ENCODE measurements at regions not wholly inside any gene's neighbourhood (a gene's known extent, or its start where the extent isn't known, plus 50 kb on each side); places are given as distances from the start of the nearest gene placed in this dataset.
"Not testable (repeated sequence)": the region's sequence is repeated elsewhere in the genome, so short reads cannot be mapped to it uniquely, and the experiment has no call there.

- no peak overlapping the region for H3K27ac ChIP-seq (ENCODE audit: low read depth, low read length)
- H3K9ac ChIP-seq (ENCODE audit: low read length) = no peak overlapping the region
- no peaks in the 10 kb centered on the region for H3K36me3 ChIP-seq (ENCODE audit: insufficient read depth, low read length)
- no peaks in the 10 kb centered on the region for H3K4me1 ChIP-seq (ENCODE audit: insufficient read depth, low read length)
- H3K9me3 ChIP-seq (ENCODE audit: low read length) = no peaks in the 10 kb centered on the region
- no peaks in the 10 kb centered on the region for H3K27me3 ChIP-seq (ENCODE audit: control insufficient read depth in 1 of 2, insufficient read depth in 2 of 2, low read length in 2 of 2)
- no peak overlapping the region for H3K4me3 ChIP-seq (ENCODE audit: low read depth in 1 of 2, low read length in 2 of 2)
These were observed 158.9 kb upstream of the AGR3 start for GRCh38 chr7:17040716-17041115.

- H3K36me3 ChIP-seq (ENCODE audit: insufficient read depth, low read length) = no peaks in the 10 kb centered on the region
- no peak overlapping the region for H3K9ac ChIP-seq (ENCODE audit: low read length)
- H3K9me3 ChIP-seq (ENCODE audit: low read length) = no peaks in the 10 kb centered on the region
- H3K27ac ChIP-seq (ENCODE audit: low read depth, low read length) = no peak overlapping the region
- no peak overlapping the region for H3K4me3 ChIP-seq (ENCODE audit: low read depth in 1 of 2, low read length in 2 of 2)
- no peaks in the 10 kb centered on the region for H3K4me1 ChIP-seq (ENCODE audit: insufficient read depth, low read length)
- no peaks in the 10 kb centered on the region for H3K27me3 ChIP-seq (ENCODE audit: control insufficient read depth in 1 of 2, insufficient read depth in 2 of 2, low read length in 2 of 2)
These were observed 159.5 kb upstream of the AGR3 start for GRCh38 chr7:17041324-17041723.

GRCh38 chr7:17042211-17042610 lies 160.4 kb upstream of the AGR3 start:
- no peaks in the 10 kb centered on the region for H3K27me3 ChIP-seq (ENCODE audit: control insufficient read depth in 1 of 2, insufficient read depth in 2 of 2, low read length in 2 of 2)
- H3K4me1 ChIP-seq (ENCODE audit: insufficient read depth, low read length) = no peaks in the 10 kb centered on the region
- no peak overlapping the region for H3K9ac ChIP-seq (ENCODE audit: low read length)
- no peak overlapping the region for H3K27ac ChIP-seq (ENCODE audit: low read depth, low read length)
- no peak overlapping the region for H3K4me3 ChIP-seq (ENCODE audit: low read depth in 1 of 2, low read length in 2 of 2)
- no peaks in the 10 kb centered on the region for H3K9me3 ChIP-seq (ENCODE audit: low read length)
- no peaks in the 10 kb centered on the region for H3K36me3 ChIP-seq (ENCODE audit: insufficient read depth, low read length)

GRCh38 chr7:17043012-17043877 lies 161.5 kb upstream of the AGR3 start:
- no peak overlapping the region for H3K4me3 ChIP-seq (ENCODE audit: low read depth in 1 of 2, low read length in 2 of 2)
- H3K4me1 ChIP-seq (ENCODE audit: insufficient read depth, low read length) = no peaks in the 10 kb centered on the region

GRCh38 chr7:17044396-17044795 lies 162.6 kb upstream of the AGR3 start:
- Histone ChIP-seq H3K9me3 (ENCODE audit: low read length) (no peaks in the 10 kb centered on the region), H3K4me1 (ENCODE audit: insufficient read depth, low read length) (no peaks in the 10 kb centered on the region), H3K27ac (ENCODE audit: low read depth, low read length) (no peak overlapping the region), H3K27me3 (ENCODE audit: control insufficient read depth in 1 of 2, insufficient read depth in 2 of 2, low read length in 2 of 2) (no peaks in the 10 kb centered on the region), H3K36me3 (ENCODE audit: insufficient read depth, low read length) (no peaks in the 10 kb centered on the region), H3K4me3 (ENCODE audit: low read depth in 1 of 2, low read length in 2 of 2) (no peak overlapping the region), H3K9ac (ENCODE audit: low read length) (no peak overlapping the region)

More at GRCh38 chr7:17043012-17043877, 161.5 kb upstream of the AGR3 start:
- no peaks in the 10 kb centered on the region for H3K36me3 ChIP-seq (ENCODE audit: insufficient read depth, low read length)
- H3K27ac ChIP-seq (ENCODE audit: low read depth, low read length) = no peak overlapping the region
- no peak overlapping the region for H3K9ac ChIP-seq (ENCODE audit: low read length)
- H3K27me3 ChIP-seq (ENCODE audit: control insufficient read depth in 1 of 2, insufficient read depth in 2 of 2, low read length in 2 of 2) = no peaks in the 10 kb centered on the region
- no peaks in the 10 kb centered on the region for H3K9me3 ChIP-seq (ENCODE audit: low read length)

- Histone ChIP-seq H3K4me1 (ENCODE audit: insufficient read depth, low read length) (no peaks in the 10 kb centered on the region), H3K9ac (ENCODE audit: low read length) (no peak overlapping the region), H3K27me3 (ENCODE audit: control insufficient read depth in 1 of 2, insufficient read depth in 2 of 2, low read length in 2 of 2) (no peaks in the 10 kb centered on the region), H3K36me3 (ENCODE audit: insufficient read depth, low read length) (no peaks in the 10 kb centered on the region), H3K27ac (ENCODE audit: low read depth, low read length) (no peak overlapping the region), H3K9me3 (ENCODE audit: low read length) (no peaks in the 10 kb centered on the region), H3K4me3 (ENCODE audit: low read depth in 1 of 2, low read length in 2 of 2) (no peak overlapping the region)
These were observed 163.1 kb upstream of the AGR3 start for GRCh38 chr7:17044861-17045260.

- Histone ChIP-seq H3K27me3 (ENCODE audit: control insufficient read depth in 1 of 2, insufficient read depth in 2 of 2, low read length in 2 of 2) (no peaks in the 10 kb centered on the region), H3K27ac (ENCODE audit: low read depth, low read length) (no peak overlapping the region), H3K9ac (ENCODE audit: low read length) (no peak overlapping the region), H3K36me3 (ENCODE audit: insufficient read depth, low read length) (no peaks in the 10 kb centered on the region), H3K4me1 (ENCODE audit: insufficient read depth, low read length) (no peaks in the 10 kb centered on the region), H3K4me3 (ENCODE audit: low read depth in 1 of 2, low read length in 2 of 2) (no peak overlapping the region), H3K9me3 (ENCODE audit: low read length) (no peaks in the 10 kb centered on the region)
These were observed 164.5 kb upstream of the AGR3 start for GRCh38 chr7:17046259-17046658.

- Histone ChIP-seq H3K4me1 (ENCODE audit: insufficient read depth, low read length) (no peaks in the 10 kb centered on the region), H3K27ac (ENCODE audit: low read depth, low read length) (no peak overlapping the region), H3K9me3 (ENCODE audit: low read length) (no peaks in the 10 kb centered on the region)
These were observed 164.9 kb upstream of the AGR3 start for GRCh38 chr7:17046666-17047065.

GRCh38 chr7:17053164-17053563 lies 171.4 kb upstream of the AGR3 start:
- not testable (repeated sequence) for H3K27me3 ChIP-seq (ENCODE audit: control insufficient read depth in 1 of 2, insufficient read depth in 2 of 2, low read length in 2 of 2); H3K9me3 ChIP-seq (ENCODE audit: low read length)

More at GRCh38 chr7:17046666-17047065, 164.9 kb upstream of the AGR3 start:
- Histone ChIP-seq H3K36me3 (ENCODE audit: insufficient read depth, low read length) (no peaks in the 10 kb centered on the region), H3K27me3 (ENCODE audit: control insufficient read depth in 1 of 2, insufficient read depth in 2 of 2, low read length in 2 of 2) (no peaks in the 10 kb centered on the region), H3K4me3 (ENCODE audit: low read depth in 1 of 2, low read length in 2 of 2) (no peak overlapping the region), H3K9ac (ENCODE audit: low read length) (no peak overlapping the region)

GRCh38 chr7:17054206-17054605 lies 172.4 kb upstream of the AGR3 start:
- H3K9me3 ChIP-seq (ENCODE audit: low read length) = no peaks in the 10 kb centered on the region
- H3K27ac ChIP-seq (ENCODE audit: low read depth, low read length) = no peak overlapping the region
- no peak overlapping the region for H3K9ac ChIP-seq (ENCODE audit: low read length)
- no peak overlapping the region for H3K4me3 ChIP-seq (ENCODE audit: low read depth in 1 of 2, low read length in 2 of 2)
- no peaks in the 10 kb centered on the region for H3K4me1 ChIP-seq (ENCODE audit: insufficient read depth, low read length)
- no peaks in the 10 kb centered on the region for H3K27me3 ChIP-seq (ENCODE audit: control insufficient read depth in 1 of 2, insufficient read depth in 2 of 2, low read length in 2 of 2)
- no peaks in the 10 kb centered on the region for H3K36me3 ChIP-seq (ENCODE audit: insufficient read depth, low read length)

More at GRCh38 chr7:17053164-17053563, 171.4 kb upstream of the AGR3 start:
- H3K4me1 ChIP-seq (ENCODE audit: insufficient read depth, low read length); H3K4me3 ChIP-seq (ENCODE audit: low read depth in 1 of 2, low read length in 2 of 2); H3K27ac ChIP-seq (ENCODE audit: low read depth, low read length); H3K36me3 ChIP-seq (ENCODE audit: insufficient read depth, low read length); H3K9ac ChIP-seq (ENCODE audit: low read length): not testable (repeated sequence)

- no peak overlapping the region for H3K27ac ChIP-seq (ENCODE audit: low read depth, low read length)
- H3K4me3 ChIP-seq (ENCODE audit: low read depth in 1 of 2, low read length in 2 of 2) = no peak overlapping the region
- no peaks in the 10 kb centered on the region for H3K27me3 ChIP-seq (ENCODE audit: control insufficient read depth in 1 of 2, insufficient read depth in 2 of 2, low read length in 2 of 2)
- no peaks in the 10 kb centered on the region for H3K4me1 ChIP-seq (ENCODE audit: insufficient read depth, low read length)
- no peaks in the 10 kb centered on the region for H3K9me3 ChIP-seq (ENCODE audit: low read length)
- no peak overlapping the region for H3K9ac ChIP-seq (ENCODE audit: low read length)
- H3K36me3 ChIP-seq (ENCODE audit: insufficient read depth, low read length) = no peaks in the 10 kb centered on the region
These were observed 173.1 kb upstream of the AGR3 start for GRCh38 chr7:17054836-17055235.

- H3K9me3 ChIP-seq (ENCODE audit: low read length) = no peaks in the 10 kb centered on the region
- no peak overlapping the region for H3K27ac ChIP-seq (ENCODE audit: low read depth, low read length)
- H3K4me3 ChIP-seq (ENCODE audit: low read depth in 1 of 2, low read length in 2 of 2) = no peak overlapping the region
- no peaks in the 10 kb centered on the region for H3K36me3 ChIP-seq (ENCODE audit: insufficient read depth, low read length)
- H3K4me1 ChIP-seq (ENCODE audit: insufficient read depth, low read length) = no peaks in the 10 kb centered on the region
- no peaks in the 10 kb centered on the region for H3K27me3 ChIP-seq (ENCODE audit: control insufficient read depth in 1 of 2, insufficient read depth in 2 of 2, low read length in 2 of 2)
- no peak overlapping the region for H3K9ac ChIP-seq (ENCODE audit: low read length)
These were observed 173.8 kb upstream of the AGR3 start for GRCh38 chr7:17055596-17055995.
